HG03520 (cell line): ENCODE measurements at regions not wholly inside any gene's neighbourhood (a gene's known extent, or its start where the extent isn't known, plus 50 kb on each side); places are given as distances from the start of the nearest gene placed in this dataset.

ENCODE experiments used
- ATAC-seq: cut with Tn5 transposase; IDR thresholded peaks from one replicate; pipeline ENCODE4 v1.9.1; 2021; ENCODE audit warnings: mild to moderate bottlenecking, moderate library complexity; ENCODE audit not compliant: unreplicated experiment

- peak; percentile 83 for ATAC-seq
These were observed 310.8 kb downstream of the GALR1 start for GRCh38 chr18:77560341-77560992.

- ATAC-seq = no peak
These were observed 317.0 kb downstream of the GALR1 start for GRCh38 chr18:77566604-77567003.

- ATAC-seq = no peak
These were observed 317.6 kb downstream of the GALR1 start for GRCh38 chr18:77567205-77567604.

GRCh38 chr18:77571743-77572142, 322.1 kb downstream of the GALR1 start:
- no peak for ATAC-seq

DNA sequence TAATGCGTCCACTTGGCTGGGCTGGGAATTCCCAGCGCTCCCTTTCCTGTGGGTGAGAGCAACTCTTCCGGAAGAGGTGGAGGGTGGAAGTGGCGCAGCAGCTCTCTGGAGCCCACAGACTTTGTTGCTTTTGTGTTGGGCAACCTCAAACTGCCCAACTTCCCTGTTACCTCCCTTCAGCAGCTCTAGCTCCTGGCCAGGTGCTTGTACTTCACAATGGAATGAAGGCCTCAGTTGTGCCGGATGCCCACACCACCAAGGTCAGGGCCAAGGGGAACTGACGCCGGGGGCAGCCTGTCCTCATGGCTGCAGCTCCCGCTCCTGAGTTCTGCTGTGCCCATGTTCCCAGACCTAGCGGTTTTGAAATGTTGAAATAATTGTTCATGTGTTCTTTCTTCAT, 322.9 kb downstream of the GALR1 start:
- ATAC-seq = no peak

DNA sequence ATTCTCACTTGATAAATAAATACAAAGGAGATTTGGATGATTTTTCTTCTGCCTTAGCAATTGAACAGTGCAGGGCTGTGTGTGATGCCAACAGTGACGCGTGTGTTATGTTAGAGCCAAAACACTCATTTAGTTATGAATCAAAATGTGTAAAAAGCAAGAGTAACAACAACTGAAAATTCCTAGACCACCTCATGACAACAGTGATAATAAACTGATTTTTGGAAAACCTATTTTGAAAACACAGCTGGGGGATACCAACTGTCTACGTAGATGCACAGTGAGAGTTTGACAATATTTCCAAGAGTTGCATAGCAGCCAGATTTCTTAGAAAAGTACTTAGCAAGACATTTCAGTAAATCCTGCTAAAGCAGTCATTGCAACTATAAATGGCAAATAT, 323.9 kb downstream of the GALR1 start:
- ATAC-seq = no peak

- no peak for ATAC-seq
These were observed 341.4 kb downstream of the GALR1 start for GRCh38 chr18:77590943-77591515.

DNA sequence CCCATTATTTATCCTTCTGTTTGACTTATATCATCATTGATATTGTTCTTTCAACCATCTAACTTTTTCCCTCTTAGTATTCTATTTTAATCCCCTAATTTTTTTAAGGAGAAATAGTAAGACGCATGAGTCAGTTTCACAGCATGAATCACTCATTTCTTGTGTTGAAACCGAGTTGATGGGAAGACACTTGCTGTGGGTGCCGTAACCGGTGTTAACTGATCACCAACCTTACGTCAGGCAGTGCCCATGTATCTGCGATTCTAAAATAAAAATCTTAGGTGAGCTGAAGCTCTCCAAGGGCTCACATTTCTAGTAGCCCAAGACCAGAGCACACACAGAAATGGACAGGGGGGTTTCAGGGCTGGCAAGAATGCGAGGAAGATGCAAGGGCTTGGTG, 348.1 kb downstream of the GALR1 start:
- no peak for ATAC-seq

DNA sequence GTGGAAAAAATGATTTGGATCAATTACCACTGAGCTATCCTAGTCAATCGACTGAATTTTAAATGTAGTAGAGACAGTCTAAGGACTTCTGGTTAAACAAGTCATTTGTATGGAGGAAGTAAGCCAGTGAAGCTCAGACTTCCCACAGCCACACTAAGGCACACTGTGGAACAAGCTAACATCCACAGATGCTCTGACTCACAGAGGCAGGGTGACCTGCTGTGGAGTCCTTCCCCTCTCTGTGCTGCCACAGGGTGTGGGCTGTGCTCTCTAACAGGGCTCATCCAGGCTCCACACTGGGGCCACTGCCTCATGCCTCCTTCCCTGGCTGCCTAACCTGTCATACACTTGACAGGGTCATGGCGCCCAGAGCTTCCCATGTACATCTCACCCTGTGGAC, 351.0 kb downstream of the GALR1 start:
- no peak for ATAC-seq

GRCh38 chr18:77601567-77601966, 351.9 kb downstream of the GALR1 start:
- no peak for ATAC-seq

DNA sequence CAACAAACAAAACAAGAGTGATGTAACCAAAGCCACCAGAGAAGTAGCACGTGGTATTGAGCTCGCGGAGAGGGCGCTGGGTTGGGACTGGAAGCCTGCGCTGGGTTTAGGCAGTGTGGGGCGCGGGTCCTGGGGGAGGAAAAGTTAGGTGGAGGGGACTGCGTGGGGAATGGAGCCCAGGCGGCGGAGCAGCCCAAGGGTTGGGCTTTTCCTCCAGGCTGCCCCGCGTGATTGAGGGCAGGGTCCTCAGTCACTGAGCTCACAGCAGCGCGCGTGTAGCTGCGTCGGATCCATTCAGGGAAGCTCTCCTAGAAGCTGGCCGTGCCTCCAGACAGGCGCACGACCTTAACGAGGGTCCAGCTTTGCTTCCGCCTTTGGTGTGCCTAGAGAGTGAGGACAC, 357.4 kb downstream of the GALR1 start:
- ATAC-seq = no peak

GRCh38 chr18:77608807-77609206, 359.2 kb downstream of the GALR1 start:
- no peak for ATAC-seq

GRCh38 chr18:77617694-77618093, 368.0 kb downstream of the GALR1 start:
- ATAC-seq = no peak

- ATAC-seq = no peak
These were observed 369.9 kb downstream of the GALR1 start for GRCh38 chr18:77619525-77619924.

DNA sequence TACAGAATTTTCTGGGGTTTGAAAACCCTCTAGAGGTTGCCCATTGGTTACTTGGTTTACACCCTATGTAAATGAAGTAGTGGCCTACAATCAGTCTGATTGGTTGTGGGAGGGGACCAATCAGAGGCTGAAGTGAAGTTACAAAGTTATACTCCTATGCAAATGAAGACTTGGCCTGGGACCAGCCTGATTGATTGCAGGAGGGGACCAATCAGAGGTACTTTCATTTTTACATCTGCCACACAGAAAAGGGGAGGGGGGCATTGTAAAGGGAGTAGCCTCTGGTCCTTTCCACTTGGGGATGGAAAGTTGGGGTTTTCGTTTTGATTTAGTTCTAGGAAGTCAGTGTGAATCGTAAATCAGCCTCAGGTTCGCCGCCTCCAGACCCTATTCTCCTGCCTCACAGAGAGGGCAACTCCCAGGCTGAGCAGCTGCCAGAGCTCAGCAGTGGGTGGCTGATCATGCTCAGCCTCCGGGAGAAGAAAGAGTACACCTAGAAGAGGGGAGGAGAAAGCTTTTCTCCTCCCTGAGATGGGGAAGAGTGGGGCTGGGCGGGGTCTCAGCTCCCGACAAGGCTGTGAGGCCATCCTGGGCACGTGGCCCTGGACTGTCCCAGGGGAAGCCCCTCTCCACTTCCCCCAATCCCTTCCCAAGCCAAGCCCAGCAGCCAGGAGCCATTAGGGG, 372.5 kb downstream of the GALR1 start:
- ATAC-seq = no peak

GRCh38 chr18:77632758-77633157, 383.1 kb downstream of the GALR1 start:
- peak; percentile 71 for ATAC-seq

DNA sequence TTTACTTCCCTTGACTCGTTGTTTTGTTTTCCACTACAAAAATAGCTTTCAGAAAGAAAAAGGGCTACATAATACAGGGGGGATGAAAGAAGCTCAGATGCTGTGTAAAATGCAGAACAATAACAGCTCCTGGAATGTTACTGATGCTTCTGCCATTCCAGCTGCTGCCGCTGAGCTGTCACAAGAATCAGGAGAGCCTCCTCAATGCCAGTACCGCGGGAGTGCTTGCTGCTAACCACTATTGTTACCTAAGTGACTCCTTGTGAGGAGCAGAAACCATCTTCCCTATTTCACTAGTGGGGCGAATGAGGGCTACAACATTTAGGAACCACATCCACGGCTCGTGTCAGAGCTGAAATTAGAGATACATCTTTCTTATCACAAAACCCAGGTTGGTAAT, 384.8 kb downstream of the GALR1 start:
- no peak for ATAC-seq

GRCh38 chr18:77635451-77635850, 385.8 kb downstream of the GALR1 start:
- ATAC-seq = no peak

- no peak for ATAC-seq
These were observed 386.2 kb downstream of the GALR1 start for GRCh38 chr18:77635858-77636257.

GRCh38 chr18:77645170-77645872, 395.7 kb downstream of the GALR1 start:
- ATAC-seq = no peak

DNA sequence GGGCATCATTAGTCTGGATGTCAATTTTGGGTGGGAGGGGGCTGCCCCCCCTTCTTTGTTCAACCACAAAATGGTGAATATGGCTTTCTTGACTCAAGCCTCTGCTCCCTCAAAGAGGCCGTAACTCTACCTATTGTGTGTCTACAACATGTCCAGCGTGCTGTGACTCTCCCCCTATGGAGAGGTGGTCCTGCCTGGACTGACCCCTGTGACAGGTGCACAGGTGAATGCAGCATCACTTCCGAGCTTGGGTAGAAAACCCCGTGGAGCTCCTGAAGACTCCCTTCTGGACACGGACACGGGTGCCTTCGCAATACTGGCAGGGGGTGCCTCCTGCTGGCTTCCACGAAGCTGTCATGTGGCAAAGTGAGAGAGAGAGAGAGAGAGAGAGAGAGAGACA, 397.8 kb downstream of the GALR1 start:
- ATAC-seq = no peak

- ATAC-seq = no peak
These were observed 398.8 kb downstream of the GALR1 start for GRCh38 chr18:77648411-77648810.
